Endothelial cell of umbilical vein (primary cell): ENCODE measurements at regions not wholly inside any gene's neighbourhood (a gene's known extent, or its start where the extent isn't known, plus 50 kb on each side); places are given as distances from the start of the nearest gene placed in this dataset.

ENCODE experiments used
- BruUV-seq: library from RNA; stranded (reverse); fragments of 400-500 nt; replicated peaks from 2 replicates; lab custom pipeline; 2021; lab: Mats Ljungman, UMichigan
- CTCF ChIA-PET: fragments of 300-600, 350-600 bp; sonication (Branson Sonifier 250); formaldehyde crosslinking; loops from one replicate; lab custom pipeline; 2021; ENCODE audit warnings: antibody characterized with exemption, inconsistent platforms; lab: Charles Lee
- POLR2A ChIA-PET: fragments of 300-600, 350-600 bp; sonication (Branson Sonifier 250); formaldehyde crosslinking; loops from one replicate; lab custom pipeline; 2021; ENCODE audit warnings: antibody characterized with exemption, inconsistent platforms; lab: Charles Lee
- DNase-seq: peaks from one replicate; pipeline ENCODE4 v3.0.0-alpha.2; 2011; ENCODE audit warnings: low read depth, low spot score
- FAIRE-seq: peaks from 2 replicates; lab custom pipeline; 2011; peaks lifted over from hg19 to GRCh38; lab: Jason Lieb, UNC
- H2AFZ ChIP-seq: 2 replicates; pipeline ENCODE4 v1.6.0; 2012; ENCODE audit warnings: low read depth, low read length, control low read depth, inconsistent platforms
- H3K27ac ChIP-seq: 2 replicates; pipeline ENCODE4 v1.5.1; 2011; ENCODE audit warnings: low read depth, mild to moderate bottlenecking, control low read depth, low read length, moderate library complexity; ENCODE audit not compliant: insufficient read depth
- H3K27me3 ChIP-seq, 2 experiments: 2 replicates each; pipeline versions ENCODE4 v1.6.0 to v1.6.1; 2011; ENCODE audit warnings: low read length in 2 of 2, mixed read lengths in 1 of 2; ENCODE audit not compliant: control insufficient read depth in 2 of 2, insufficient read depth in 2 of 2
- H3K36me3 ChIP-seq, 2 experiments: 2 replicates in 1 of 2; 3 replicates in 1 of 2; pipeline ENCODE4 v1.5.1; 2011; ENCODE audit warnings: low read length in 2 of 2, mild to moderate bottlenecking in 1 of 2, moderate library complexity in 1 of 2; ENCODE audit not compliant: control insufficient read depth in 2 of 2, insufficient read depth in 2 of 2; ENCODE audit errors: extremely low read depth in 1 of 2
- H3K4me1 ChIP-seq: 3 replicates; pipeline ENCODE4 v1.5.1; 2011; ENCODE audit warnings: mild to moderate bottlenecking, low read length; ENCODE audit not compliant: control insufficient read depth, insufficient read depth; ENCODE audit errors: extremely low read depth
- H3K4me2 ChIP-seq: 2 replicates; pipeline ENCODE4 v1.6.1; 2011; ENCODE audit warnings: low read length, control low read depth, mixed read lengths; ENCODE audit not compliant: insufficient read depth
- H3K4me3 ChIP-seq, 3 experiments: fragments of 200-600 bp in 1 of 3; sonication (generic), shearing (Covaris generic) in 1 of 3; replicated peaks in 1 of 3; 2 replicates each; pipeline ENCODE4 v1.5.1; 2011 to 2016; ENCODE audit warnings: control low read depth in 3 of 3, low read length in 3 of 3, mild to moderate bottlenecking in 2 of 3, inconsistent platforms in 1 of 3, low read depth in 1 of 3, moderate library complexity in 1 of 3; ENCODE audit not compliant: insufficient read depth in 1 of 3
- H3K79me2 ChIP-seq: 2 replicates; pipeline ENCODE4 v1.6.0; 2012; ENCODE audit warnings: low read length, inconsistent platforms; ENCODE audit not compliant: control insufficient read depth, insufficient read depth
- H3K9ac ChIP-seq: replicated peaks from 2 replicates; pipeline ENCODE3; 2011; ENCODE audit warnings: low read length, control low read depth; ENCODE audit not compliant: insufficient read depth; ENCODE audit errors: extremely low read depth
- H3K9me1 ChIP-seq: replicated peaks from 3 replicates; pipeline ENCODE4 v1.6.0; 2011; ENCODE audit warnings: mild to moderate bottlenecking, low read length; ENCODE audit not compliant: control insufficient read depth, insufficient read depth; ENCODE audit errors: extremely low read depth
- H3K9me3 ChIP-seq: replicated peaks from 2 replicates; pipeline ENCODE4 v1.5.1; 2012; ENCODE audit warnings: low read length, inconsistent platforms; ENCODE audit not compliant: control insufficient read depth, insufficient read depth
- H4K20me1 ChIP-seq: replicated peaks from 2 replicates; pipeline ENCODE3; 2011; ENCODE audit warnings: mild to moderate bottlenecking, low read length; ENCODE audit not compliant: control insufficient read depth, insufficient read depth; ENCODE audit errors: extremely low read depth
- EZH2 ChIP-seq: IDR thresholded peaks from 2 replicates; pipeline ENCODE4 v1.6.1; 2012; ENCODE audit warnings: borderline replicate concordance, low read depth, mild to moderate bottlenecking, moderate library complexity, low read length, inconsistent platforms; ENCODE audit not compliant: severe bottlenecking
- FOS ChIP-seq: IDR thresholded peaks from 2 replicates; pipeline ENCODE4 v1.6.1; 2011; ENCODE audit warnings: mild to moderate bottlenecking, low read length, moderate library complexity, borderline replicate concordance; ENCODE audit not compliant: insufficient read depth
- GATA2 ChIP-seq: IDR thresholded peaks from 2 replicates; pipeline ENCODE4 v1.7.0; 2011; ENCODE audit warnings: low read depth, mild to moderate bottlenecking, moderate library complexity, mixed read lengths, low read length; ENCODE audit not compliant: insufficient read length, insufficient read depth
- JUN ChIP-seq: IDR thresholded peaks from 2 replicates; pipeline ENCODE4 v1.6.1; 2011; ENCODE audit warnings: borderline replicate concordance, low read depth; ENCODE audit not compliant: insufficient read length, insufficient read depth
- MYC ChIP-seq: IDR thresholded peaks from one replicate; pipeline ENCODE4 v1.6.1; 2011; ENCODE audit warnings: mild to moderate bottlenecking, low read depth, low read length
- POLR2A ChIP-seq: IDR thresholded peaks from 2 replicates; pipeline ENCODE4 v1.6.1; 2012; ENCODE audit warnings: low read depth, mild to moderate bottlenecking, control low read depth, low read length
- POLR2AphosphoS5 ChIP-seq: IDR thresholded peaks from 2 replicates; pipeline ENCODE4 v1.6.1; 2012; ENCODE audit warnings: low read depth, mild to moderate bottlenecking, control low read depth, low read length, moderate library complexity; ENCODE audit not compliant: insufficient read depth
- dilution Hi-C: fragments of 300-500 bp; cut with MboI; formaldehyde crosslinking; loops from one replicate; pipeline ENCODE4 v1.15.0; 2019; ENCODE audit warnings: low sequenced_read_pairs; ENCODE audit not compliant: extremely low pct_ligation_motif_present
- intact Hi-C: fragments of 100-400 bp; cut with micrococcal nuclease; formaldehyde crosslinking; loops from one replicate; pipeline ENCODE4 v1.10.0; 2022
- TF ChIP-seq, protein P1 (sequence below), 2 donors: IDR thresholded peaks; 1 replicate in 1 of 2; 2 replicates in 1 of 2; pipeline ENCODE4 v1.5.1; 2011; ENCODE audit warnings: low read length in 2 of 2, mild to moderate bottlenecking in 2 of 2, moderate library complexity in 2 of 2, control low read depth in 1 of 2, inconsistent platforms in 1 of 2, low read depth in 1 of 2; ENCODE audit not compliant: insufficient read depth in 1 of 2; ENCODE audit errors: extremely low read depth in 1 of 2
- TF ChIP-seq, protein P2 (sequence below): IDR thresholded peaks from 2 replicates; pipeline ENCODE4 v1.6.1; 2011; ENCODE audit not compliant: insufficient read depth, insufficient read length

DNA sequence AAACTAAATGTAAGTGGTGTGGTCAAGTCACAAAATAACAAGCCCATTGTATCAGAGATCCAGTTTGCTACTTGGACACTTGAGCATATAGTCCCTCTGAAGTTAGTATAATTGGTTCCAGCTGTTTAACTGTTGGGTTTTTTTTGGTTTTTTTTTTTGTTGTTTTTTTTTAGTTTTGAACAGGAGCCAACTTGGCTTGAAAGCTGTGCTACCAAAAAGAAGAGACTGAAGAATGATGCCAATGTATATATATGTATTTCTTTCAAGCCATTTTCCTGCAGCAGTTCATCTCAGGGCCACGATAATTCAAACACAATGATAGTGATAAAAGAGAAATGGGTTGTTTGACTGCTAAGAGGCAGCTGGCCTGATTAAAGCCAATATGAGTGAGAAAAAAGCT lies 138.3 kb downstream of the PCDH18 start:
- Histone ChIP-seq H3K4me2 (no peak overlapping the region), H4K20me1 (no peaks in the 10 kb centered on the region), H3K27me3 (no peaks in the 10 kb centered on the region), H2AFZ (no peak overlapping the region), H3K9me3 (no peaks in the 10 kb centered on the region), H3K9me1 (no peaks in the 10 kb centered on the region), H3K27ac (no peak overlapping the region), H3K79me2 (no peaks in the 10 kb centered on the region), H3K4me3 (no peak overlapping the region), H3K36me3 (no peaks in the 10 kb centered on the region), H3K9ac (no peak overlapping the region), H3K4me1 (no peaks in the 10 kb centered on the region)
- dilution Hi-C loops (no loop called here), intact Hi-C loops (no loop called here)
- BruUV-seq = no TSS peak
- peak; percentile 10 for DNase-seq
- FAIRE-seq = no peak
- ChIA-PET POLR2A (no interaction called here), CTCF (interaction anchor here (0.6 kb wide), 1 partner anchor 138 kb away, joined by 3 read pairs; the partner anchor contains the start of gene PCDH18)
- TF ChIP-seq, protein P1, sequence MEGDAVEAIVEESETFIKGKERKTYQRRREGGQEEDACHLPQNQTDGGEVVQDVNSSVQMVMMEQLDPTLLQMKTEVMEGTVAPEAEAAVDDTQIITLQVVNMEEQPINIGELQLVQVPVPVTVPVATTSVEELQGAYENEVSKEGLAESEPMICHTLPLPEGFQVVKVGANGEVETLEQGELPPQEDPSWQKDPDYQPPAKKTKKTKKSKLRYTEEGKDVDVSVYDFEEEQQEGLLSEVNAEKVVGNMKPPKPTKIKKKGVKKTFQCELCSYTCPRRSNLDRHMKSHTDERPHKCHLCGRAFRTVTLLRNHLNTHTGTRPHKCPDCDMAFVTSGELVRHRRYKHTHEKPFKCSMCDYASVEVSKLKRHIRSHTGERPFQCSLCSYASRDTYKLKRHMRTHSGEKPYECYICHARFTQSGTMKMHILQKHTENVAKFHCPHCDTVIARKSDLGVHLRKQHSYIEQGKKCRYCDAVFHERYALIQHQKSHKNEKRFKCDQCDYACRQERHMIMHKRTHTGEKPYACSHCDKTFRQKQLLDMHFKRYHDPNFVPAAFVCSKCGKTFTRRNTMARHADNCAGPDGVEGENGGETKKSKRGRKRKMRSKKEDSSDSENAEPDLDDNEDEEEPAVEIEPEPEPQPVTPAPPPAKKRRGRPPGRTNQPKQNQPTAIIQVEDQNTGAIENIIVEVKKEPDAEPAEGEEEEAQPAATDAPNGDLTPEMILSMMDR (IDR thresholded peaks at IDR 0.05; ENCODE audit: extremely low read depth in 1 of 2, insufficient read depth in 1 of 2, low read depth in 1 of 2, low read length in 2 of 2) = no peak
- TF ChIP-seq MYC (no peak), FOS (no peak), EZH2 (no peak), POLR2A (no peak), POLR2AphosphoS5 (no peak), GATA2 (no peak), JUN (no peak)
- TF ChIP-seq, protein P2, sequence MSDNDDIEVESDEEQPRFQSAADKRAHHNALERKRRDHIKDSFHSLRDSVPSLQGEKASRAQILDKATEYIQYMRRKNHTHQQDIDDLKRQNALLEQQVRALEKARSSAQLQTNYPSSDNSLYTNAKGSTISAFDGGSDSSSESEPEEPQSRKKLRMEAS = no peak
